HepG2 (cell line): ENCODE measurements at regions not wholly inside any gene's neighbourhood (a gene's known extent, or its start where the extent isn't known, plus 50 kb on each side); places are given as distances from the start of the nearest gene placed in this dataset.

Source experiments
- ATF2 ChIP-seq: sonication (generic); formaldehyde crosslinking; IDR thresholded peaks from 2 replicates; pipeline ENCODE4 v1.4.0; 2020; ENCODE audit warnings: missing genetic modification reagents
- CAMTA2 ChIP-seq: sonication (generic); formaldehyde crosslinking; IDR thresholded peaks from 2 replicates; pipeline ENCODE4 v1.4.0; 2020; ENCODE audit warnings: mild to moderate bottlenecking, missing genetic modification reagents, borderline replicate concordance
- DMTF1 ChIP-seq: sonication (generic); formaldehyde crosslinking; IDR thresholded peaks from 2 replicates; pipeline ENCODE4 v1.4.0; 2020; ENCODE audit warnings: mild to moderate bottlenecking, missing genetic modification reagents
- DR1 ChIP-seq: sonication (generic); formaldehyde crosslinking; IDR thresholded peaks from 2 replicates; pipeline ENCODE4 v1.8.0; 2021; ENCODE audit warnings: mild to moderate bottlenecking, missing genetic modification reagents, inconsistent platforms
- GLI4 ChIP-seq: sonication (generic); formaldehyde crosslinking; IDR thresholded peaks from 2 replicates; pipeline ENCODE4 v1.5.1; 2020; ENCODE audit warnings: missing genetic modification reagents, mild to moderate bottlenecking, moderate library complexity, borderline replicate concordance
- HHEX ChIP-seq: IDR thresholded peaks from 2 replicates; pipeline ENCODE4 v1.6.1; 2016; ENCODE audit warnings: control low read depth
- HNRNPH1 ChIP-seq: fragments of 200-400 bp; formaldehyde crosslinking; optimal IDR thresholded peaks from 2 replicates; pipeline ENCODE3; 2017; ENCODE audit warnings: mild to moderate bottlenecking, low read depth, low read length
- KDM4B ChIP-seq: sonication (generic); formaldehyde crosslinking; IDR thresholded peaks from 2 replicates; pipeline ENCODE4 v1.4.0; 2020; ENCODE audit warnings: missing genetic modification reagents
- MYPOP ChIP-seq: sonication (generic); formaldehyde crosslinking; IDR thresholded peaks from 2 replicates; pipeline ENCODE4 v1.8.1; 2023; ENCODE audit warnings: mild to moderate bottlenecking, moderate library complexity, missing genetic modification reagents
- PPARG ChIP-seq: conservative IDR thresholded peaks from 2 replicates; pipeline ENCODE4 v1.6.1; 2016; ENCODE audit warnings: missing biosample characterization, missing genetic modification reagents
- RARA ChIP-seq: IDR thresholded peaks from 2 replicates; pipeline ENCODE4 v1.6.1; 2016; ENCODE audit warnings: missing genetic modification reagents, missing compliant biosample characterization
- TFDP2 ChIP-seq: sonication (generic); formaldehyde crosslinking; IDR thresholded peaks from 2 replicates; pipeline ENCODE4 v1.4.0; 2020; ENCODE audit warnings: missing genetic modification reagents
- ZBTB44 ChIP-seq: sonication (generic); formaldehyde crosslinking; IDR thresholded peaks from 2 replicates; pipeline ENCODE4 v1.4.0; 2020; ENCODE audit warnings: missing genetic modification reagents
- ZNF263 ChIP-seq: sonication (generic); formaldehyde crosslinking; IDR thresholded peaks from 2 replicates; pipeline ENCODE4 v1.4.0; 2020; ENCODE audit warnings: missing genetic modification reagents
- ZNF280B ChIP-seq: sonication (generic); formaldehyde crosslinking; IDR thresholded peaks from 2 replicates; pipeline ENCODE4 v1.5.0; 2020; ENCODE audit warnings: missing genetic modification reagents, mild to moderate bottlenecking, borderline replicate concordance
- ZNF335 ChIP-seq: sonication (generic); formaldehyde crosslinking; IDR thresholded peaks from 2 replicates; pipeline ENCODE4 v1.4.0; 2020; ENCODE audit warnings: missing genetic modification reagents
- ZNF431 ChIP-seq: sonication (generic); formaldehyde crosslinking; IDR thresholded peaks from 2 replicates; pipeline ENCODE4 v1.9.0; 2022; ENCODE audit warnings: missing genetic modification reagents, low read depth, mild to moderate bottlenecking, borderline replicate concordance
- ZNF530 ChIP-seq: sonication (generic); formaldehyde crosslinking; IDR thresholded peaks from 2 replicates; pipeline ENCODE4 v1.5.0; 2020; ENCODE audit warnings: low read depth, mild to moderate bottlenecking, missing genetic modification reagents
- ZSCAN29 ChIP-seq: sonication (generic); formaldehyde crosslinking; conservative IDR thresholded peaks from 2 replicates; pipeline ENCODE4 v1.4.0; 2020; ENCODE audit warnings: mild to moderate bottlenecking, missing genetic modification reagents

- TF ChIP-seq ZNF263 (peak; percentile 73), ZSCAN29 (peak; percentile 77; the same call in 1 of the 2 replicates), CAMTA2 (CRISPR knock-in tag) (peak; percentile 81; the same call in 1 of the 2 replicates), ZNF335 (CRISPR knock-in tag) (peak; percentile 93), ZBTB44 (CRISPR knock-in tag) (peak; percentile 80; the same call in 1 of the 2 replicates), DR1 (CRISPR knock-in tag) (peak; percentile 84), RARA (CRISPR knock-in tag) (peak; percentile 66), ATF2 (CRISPR knock-in tag) (peak; percentile 97), GLI4 (no peak), MYPOP (0 out of 2 replicates have a peak, but pooled peaks have one; percentile 60), DMTF1 (CRISPR knock-in tag) (peak; percentile 35; the same call in 1 of the 2 replicates), ZNF431 (peak; percentile 99), ZNF530 (0 out of 2 replicates have a peak, but pooled peaks have one; percentile 73), HHEX (CRISPR knock-in tag) (0 out of 2 replicates have a peak, but pooled peaks have one; percentile 29), ZNF280B (CRISPR knock-in tag) (peak; percentile 96), HNRNPH1 (no peak), KDM4B (CRISPR knock-in tag) (peak; percentile 89), TFDP2 (CRISPR knock-in tag) (peak; percentile 97), PPARG (CRISPR knock-in tag) (peak; percentile 88)
Measured at GRCh38 chr17:77088455-77089123, 52.2 kb upstream of the SEC14L1 start (continued).
